Progenitor cell of endocrine pancreas (in vitro differentiated cells): ENCODE measurements at regions not wholly inside any gene's neighbourhood (a gene's known extent, or its start where the extent isn't known, plus 50 kb on each side); places are given as distances from the start of the nearest gene placed in this dataset.

Experiments
- DNase-seq: peaks from one replicate; pipeline ENCODE4 v3.0.0; 2021; ENCODE audit warnings: low spot score; ENCODE audit not compliant: unreplicated experiment
- H3K27ac Mint-ChIP-seq: 2 replicates; pipeline ENCODE4 v1.8.0; 2021; ENCODE audit warnings: mild to moderate bottlenecking, moderate library complexity, mixed read lengths
- H3K27me3 Mint-ChIP-seq: 2 replicates; pipeline ENCODE4 v1.8.0; 2021; ENCODE audit warnings: mixed read lengths
- H3K36me3 Mint-ChIP-seq: 2 replicates; pipeline ENCODE4 v1.8.0; 2022; ENCODE audit warnings: mixed read lengths; ENCODE audit not compliant: insufficient read depth
- H3K4me1 Mint-ChIP-seq: 2 replicates; pipeline ENCODE4 v1.8.0; 2021; ENCODE audit warnings: low read depth, mixed read lengths
- H3K4me3 Mint-ChIP-seq: 2 replicates; pipeline ENCODE4 v1.8.0; 2021; ENCODE audit warnings: low read depth, mild to moderate bottlenecking, moderate library complexity, mixed read lengths
- H3K9me3 Mint-ChIP-seq: 2 replicates; pipeline ENCODE4 v1.8.0; 2021; ENCODE audit warnings: low read depth, mixed read lengths
- TF ChIP-seq, protein P1 (sequence below): fragments of 200-600 bp; sonication (generic); IDR thresholded peaks from one replicate; pipeline ENCODE4 v1.5.0; 2021; ENCODE audit warnings: antibody characterized with exemption, mild to moderate bottlenecking; ENCODE audit not compliant: unreplicated experiment

GRCh38 chr9:31089549-31090221 is 1294.8 kb upstream of the ACO1 start:
- Mint-ChIP-seq H3K36me3 (no peaks in the 10 kb centered on the region), H3K27me3 (no peaks in the 10 kb centered on the region), H3K27ac (no peak overlapping the region), H3K4me1 (peaks cover 4% of the 10 kb centered on the region), H3K9me3 (no peaks in the 10 kb centered on the region), H3K4me3 (no peak overlapping the region)
- no peak for DNase-seq
- TF ChIP-seq, protein P1, sequence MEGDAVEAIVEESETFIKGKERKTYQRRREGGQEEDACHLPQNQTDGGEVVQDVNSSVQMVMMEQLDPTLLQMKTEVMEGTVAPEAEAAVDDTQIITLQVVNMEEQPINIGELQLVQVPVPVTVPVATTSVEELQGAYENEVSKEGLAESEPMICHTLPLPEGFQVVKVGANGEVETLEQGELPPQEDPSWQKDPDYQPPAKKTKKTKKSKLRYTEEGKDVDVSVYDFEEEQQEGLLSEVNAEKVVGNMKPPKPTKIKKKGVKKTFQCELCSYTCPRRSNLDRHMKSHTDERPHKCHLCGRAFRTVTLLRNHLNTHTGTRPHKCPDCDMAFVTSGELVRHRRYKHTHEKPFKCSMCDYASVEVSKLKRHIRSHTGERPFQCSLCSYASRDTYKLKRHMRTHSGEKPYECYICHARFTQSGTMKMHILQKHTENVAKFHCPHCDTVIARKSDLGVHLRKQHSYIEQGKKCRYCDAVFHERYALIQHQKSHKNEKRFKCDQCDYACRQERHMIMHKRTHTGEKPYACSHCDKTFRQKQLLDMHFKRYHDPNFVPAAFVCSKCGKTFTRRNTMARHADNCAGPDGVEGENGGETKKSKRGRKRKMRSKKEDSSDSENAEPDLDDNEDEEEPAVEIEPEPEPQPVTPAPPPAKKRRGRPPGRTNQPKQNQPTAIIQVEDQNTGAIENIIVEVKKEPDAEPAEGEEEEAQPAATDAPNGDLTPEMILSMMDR: no peak

- Mint-ChIP-seq H3K9me3 (no peaks in the 10 kb centered on the region), H3K27me3 (no peaks in the 10 kb centered on the region), H3K4me1 (no peaks in the 10 kb centered on the region), H3K4me3 (no peak overlapping the region), H3K27ac (no peak overlapping the region), H3K36me3 (no peaks in the 10 kb centered on the region)
- TF ChIP-seq, protein P1: no peak
- no peak for DNase-seq
Measured at GRCh38 chr9:31100311-31100710, 1284.1 kb upstream of the ACO1 start.

GRCh38 chr9:31103836-31104235 is 1280.6 kb upstream of the ACO1 start:
- no peak for DNase-seq
- Mint-ChIP-seq H3K27ac (no peak overlapping the region), H3K4me1 (peaks cover 2% of the 10 kb centered on the region), H3K4me3 (no peak overlapping the region), H3K36me3 (no peaks in the 10 kb centered on the region), H3K9me3 (no peaks in the 10 kb centered on the region), H3K27me3 (no peaks in the 10 kb centered on the region)
- TF ChIP-seq, protein P1: no peak

DNA sequence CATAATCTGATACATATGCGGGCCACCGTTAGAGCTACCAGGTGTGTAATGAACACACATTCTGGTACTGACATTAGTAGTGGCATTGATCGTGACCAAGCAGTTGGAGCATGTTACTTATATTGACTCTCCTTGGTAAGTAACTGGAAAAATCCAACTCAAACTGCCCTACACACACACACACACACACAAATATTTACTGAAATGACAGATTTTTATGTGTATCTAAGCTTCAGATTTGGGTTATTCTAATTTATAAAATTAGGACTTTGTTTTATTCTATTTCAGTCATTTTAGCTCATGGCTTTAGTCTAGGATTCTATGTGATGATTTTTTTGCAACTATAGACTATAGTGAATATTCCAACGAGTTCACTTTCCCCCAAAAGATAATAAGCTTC is 1280.2 kb upstream of the ACO1 start:
- no peak for DNase-seq
- H3K4me1 Mint-ChIP-seq: peaks cover 2% of the 10 kb centered on the region
- H3K27me3 Mint-ChIP-seq: no peaks in the 10 kb centered on the region
- TF ChIP-seq, protein P1: no peak
- no peak overlapping the region for H3K4me3 Mint-ChIP-seq
- H3K36me3 Mint-ChIP-seq: no peaks in the 10 kb centered on the region
- no peak overlapping the region for H3K27ac Mint-ChIP-seq
- H3K9me3 Mint-ChIP-seq: no peaks in the 10 kb centered on the region

- no peak for DNase-seq
- TF ChIP-seq, protein P1: no peak
- Mint-ChIP-seq H3K9me3 (no peaks in the 10 kb centered on the region), H3K36me3 (no peaks in the 10 kb centered on the region), H3K27ac (no peak overlapping the region), H3K4me1 (peaks cover 13% of the 10 kb centered on the region), H3K4me3 (no peak overlapping the region), H3K27me3 (no peaks in the 10 kb centered on the region)
Measured at GRCh38 chr9:31112491-31112890, 1272.0 kb upstream of the ACO1 start.
